Activated CD8-positive, alpha-beta memory T cell treated with anti-CD3 and anti-CD28 coated beads, Interleukin-2, amount 50 U/mL, for 1 hour (primary cell): ENCODE measurements at regions not wholly inside any gene's neighbourhood (a gene's known extent, or its start where the extent isn't known, plus 50 kb on each side); places are given as distances from the start of the nearest gene placed in this dataset.

ENCODE experiments used
- DNase-seq: peaks from one replicate; pipeline ENCODE4 v3.0.0-alpha.2; 2020; ENCODE audit errors: extremely low read depth

GRCh38 chr2:41483226-41483625 is 564.6 kb upstream of the PKDCC start:
- no peak for DNase-seq

GRCh38 chr2:41483982-41484857 is 563.6 kb upstream of the PKDCC start:
- DNase-seq = no peak

GRCh38 chr2:41484858-41485234 is 563.0 kb upstream of the PKDCC start:
- no peak for DNase-seq

GRCh38 chr2:41486948-41487347 is 560.9 kb upstream of the PKDCC start:
- DNase-seq = no peak

- DNase-seq = no peak
Observed at GRCh38 chr2:41488888-41489287, 558.9 kb upstream of the PKDCC start.

GRCh38 chr2:41489638-41490037 is 558.2 kb upstream of the PKDCC start:
- DNase-seq = no peak

- DNase-seq = no peak
Observed at GRCh38 chr2:41495050-41495449, 552.8 kb upstream of the PKDCC start.

- no peak for DNase-seq
Observed at GRCh38 chr2:41496908-41497307, 550.9 kb upstream of the PKDCC start.

GRCh38 chr2:41498781-41499180 is 549.0 kb upstream of the PKDCC start:
- DNase-seq = no peak

GRCh38 chr2:41500895-41501294 is 546.9 kb upstream of the PKDCC start:
- no peak for DNase-seq

- no peak for DNase-seq
Observed at GRCh38 chr2:41502752-41503151, 545.1 kb upstream of the PKDCC start.

- no peak for DNase-seq
Observed at GRCh38 chr2:41504532-41504931, 543.3 kb upstream of the PKDCC start.

GRCh38 chr2:41510108-41510507 is 537.7 kb upstream of the PKDCC start:
- DNase-seq = no peak

- no peak for DNase-seq
Observed at GRCh38 chr2:41521211-41521610, 526.6 kb upstream of the PKDCC start.

GRCh38 chr2:41527525-41528323 is 520.1 kb upstream of the PKDCC start:
- no peak for DNase-seq

GRCh38 chr2:41535575-41535974 is 512.2 kb upstream of the PKDCC start:
- DNase-seq = no peak

GRCh38 chr2:41540272-41540998 is 507.4 kb upstream of the PKDCC start:
- no peak for DNase-seq

- no peak for DNase-seq
Observed at GRCh38 chr2:41543726-41544125, 504.1 kb upstream of the PKDCC start.

GRCh38 chr2:41544709-41545108 is 503.1 kb upstream of the PKDCC start:
- DNase-seq = no peak

GRCh38 chr2:41546031-41546430 is 501.8 kb upstream of the PKDCC start:
- no peak for DNase-seq

GRCh38 chr2:41568648-41569047 is 479.2 kb upstream of the PKDCC start:
- DNase-seq = no peak

- no peak for DNase-seq
Observed at GRCh38 chr2:41572154-41572553, 475.7 kb upstream of the PKDCC start.
